GM12878 (cell line): ENCODE measurements at regions not wholly inside any gene's neighbourhood (a gene's known extent, or its start where the extent isn't known, plus 50 kb on each side); places are given as distances from the start of the nearest gene placed in this dataset.

Experiments
- CEBPZ ChIP-seq: fragments of 150-350 bp; IDR thresholded peaks from 2 replicates; pipeline ENCODE4 v1.6.1; 2016; ENCODE audit warnings: low read depth, low read length
- CHD4 ChIP-seq: fragments of 200-600 bp; sonication (generic); IDR thresholded peaks from 2 replicates; pipeline ENCODE4 v1.6.1; 2016; ENCODE audit warnings: mild to moderate bottlenecking
- E2F4 ChIP-seq: IDR thresholded peaks from 2 replicates; pipeline ENCODE4 v1.6.1; 2012; ENCODE audit warnings: low read depth, low read length, improper control_type of control experiment
- E2F8 ChIP-seq: fragments of 450-650 bp; IDR thresholded peaks from 2 replicates; pipeline ENCODE4 v1.6.1; 2018; ENCODE audit warnings: mild to moderate bottlenecking, low read depth, moderate library complexity; ENCODE audit not compliant: partially characterized antibody
- NR2F1 ChIP-seq: fragments of 450-650 bp; conservative IDR thresholded peaks from 2 replicates; pipeline ENCODE4 v1.6.1; 2017; ENCODE audit warnings: mild to moderate bottlenecking
- PAX5 ChIP-seq: IDR thresholded peaks from 2 replicates; pipeline ENCODE4 v1.6.1; 2011; ENCODE audit warnings: low read depth, low read length, borderline replicate concordance
- PBX3 ChIP-seq: IDR thresholded peaks from 2 replicates; pipeline ENCODE4 v1.6.1; 2011; ENCODE audit warnings: mild to moderate bottlenecking, low read depth, low read length, moderate library complexity; ENCODE audit not compliant: insufficient replicate concordance
- PML ChIP-seq: IDR thresholded peaks from 2 replicates; pipeline ENCODE4 v1.6.1; 2012; ENCODE audit warnings: low read length, inconsistent platforms
- RAD21 ChIP-seq: IDR thresholded peaks from 2 replicates; pipeline ENCODE4 v1.6.1; 2011; ENCODE audit warnings: mild to moderate bottlenecking, low read depth, low read length, moderate library complexity; ENCODE audit not compliant: insufficient read depth
- RELB ChIP-seq: fragments of 450-650 bp; IDR thresholded peaks from 2 replicates; pipeline ENCODE4 v1.6.1; 2017; ENCODE audit warnings: low read depth, mild to moderate bottlenecking, moderate library complexity
- ZNF384 ChIP-seq: IDR thresholded peaks from 2 replicates; pipeline ENCODE4 v1.6.1; 2012; ENCODE audit warnings: low read depth, mild to moderate bottlenecking, low read length, improper control_type of control experiment, borderline replicate concordance
- ZNF622 ChIP-seq: fragments of 450-650 bp; IDR thresholded peaks from 2 replicates; pipeline ENCODE4 v1.6.1; 2017; ENCODE audit warnings: mild to moderate bottlenecking, inconsistent platforms
- TF ChIP-seq, protein P1 (sequence below): fragments of 450-650 bp; IDR thresholded peaks from 2 replicates; pipeline ENCODE4 v1.6.1; 2016; ENCODE audit warnings: mild to moderate bottlenecking
- TF ChIP-seq, protein P2 (sequence below): fragments of 450-650 bp; IDR thresholded peaks from 2 replicates; pipeline ENCODE4 v1.6.1; 2017; ENCODE audit warnings: mild to moderate bottlenecking, low read depth, inconsistent platforms; ENCODE audit not compliant: poor library complexity, severe bottlenecking
- TF ChIP-seq, protein P3 (sequence below): IDR thresholded peaks from 2 replicates; pipeline ENCODE4 v1.6.1; 2012; ENCODE audit warnings: low read depth, low read length, improper control_type of control experiment

DNA sequence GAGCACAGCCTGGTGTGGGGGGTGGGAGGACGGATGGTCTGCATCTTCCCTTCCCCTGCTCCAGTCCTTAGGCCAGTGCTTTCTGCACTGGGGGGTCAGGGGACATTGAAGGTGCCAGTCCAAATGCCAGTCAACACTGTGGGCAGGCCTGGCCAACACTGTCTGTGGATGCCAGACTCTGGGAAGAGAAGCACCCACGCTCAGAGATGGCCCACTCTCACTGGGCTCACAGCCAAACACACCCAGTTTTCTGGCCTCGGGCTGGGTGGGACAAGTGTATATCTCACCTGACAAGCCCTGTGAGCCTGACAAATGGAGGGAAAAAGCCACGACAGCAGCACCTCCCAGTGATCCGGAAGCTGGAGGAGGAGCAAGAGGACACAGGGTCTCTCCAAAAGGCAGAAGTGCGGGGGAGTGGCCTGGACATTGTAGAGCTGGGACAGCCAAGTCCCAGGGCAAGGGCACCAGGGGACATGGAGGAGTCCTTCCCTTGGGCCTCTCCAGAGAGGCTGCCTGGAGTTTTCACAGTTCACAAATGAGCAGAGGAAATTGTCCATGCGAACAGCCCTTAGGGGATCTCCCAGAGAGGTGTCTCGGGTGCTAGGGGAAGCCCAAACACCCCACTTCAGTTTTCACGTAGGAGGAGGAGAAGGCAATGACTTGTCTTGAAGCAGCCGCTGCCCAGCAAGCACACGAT lies 79.3 kb downstream of the SDC1 start (continued):
- TF ChIP-seq E2F4 (no peak), CHD4 (no peak), ZNF384 (no peak), PML (no peak), PAX5 (peak; percentile 38; the same call in 1 of the 2 replicates), PBX3 (no peak), CEBPZ (no peak), NR2F1 (no peak), RAD21 (no peak), E2F8 (no peak), RELB (peak; percentile 95), ZNF622 (no peak)
- TF ChIP-seq, protein P1, sequence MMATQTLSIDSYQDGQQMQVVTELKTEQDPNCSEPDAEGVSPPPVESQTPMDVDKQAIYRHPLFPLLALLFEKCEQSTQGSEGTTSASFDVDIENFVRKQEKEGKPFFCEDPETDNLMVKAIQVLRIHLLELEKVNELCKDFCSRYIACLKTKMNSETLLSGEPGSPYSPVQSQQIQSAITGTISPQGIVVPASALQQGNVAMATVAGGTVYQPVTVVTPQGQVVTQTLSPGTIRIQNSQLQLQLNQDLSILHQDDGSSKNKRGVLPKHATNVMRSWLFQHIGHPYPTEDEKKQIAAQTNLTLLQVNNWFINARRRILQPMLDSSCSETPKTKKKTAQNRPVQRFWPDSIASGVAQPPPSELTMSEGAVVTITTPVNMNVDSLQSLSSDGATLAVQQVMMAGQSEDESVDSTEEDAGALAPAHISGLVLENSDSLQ: peak; percentile 66
- TF ChIP-seq, protein P2, sequence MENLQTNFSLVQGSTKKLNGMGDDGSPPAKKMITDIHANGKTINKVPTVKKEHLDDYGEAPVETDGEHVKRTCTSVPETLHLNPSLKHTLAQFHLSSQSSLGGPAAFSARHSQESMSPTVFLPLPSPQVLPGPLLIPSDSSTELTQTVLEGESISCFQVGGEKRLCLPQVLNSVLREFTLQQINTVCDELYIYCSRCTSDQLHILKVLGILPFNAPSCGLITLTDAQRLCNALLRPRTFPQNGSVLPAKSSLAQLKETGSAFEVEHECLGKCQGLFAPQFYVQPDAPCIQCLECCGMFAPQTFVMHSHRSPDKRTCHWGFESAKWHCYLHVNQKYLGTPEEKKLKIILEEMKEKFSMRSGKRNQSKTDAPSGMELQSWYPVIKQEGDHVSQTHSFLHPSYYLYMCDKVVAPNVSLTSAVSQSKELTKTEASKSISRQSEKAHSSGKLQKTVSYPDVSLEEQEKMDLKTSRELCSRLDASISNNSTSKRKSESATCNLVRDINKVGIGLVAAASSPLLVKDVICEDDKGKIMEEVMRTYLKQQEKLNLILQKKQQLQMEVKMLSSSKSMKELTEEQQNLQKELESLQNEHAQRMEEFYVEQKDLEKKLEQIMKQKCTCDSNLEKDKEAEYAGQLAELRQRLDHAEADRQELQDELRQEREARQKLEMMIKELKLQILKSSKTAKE: peak; percentile 62
- TF ChIP-seq, protein P3, sequence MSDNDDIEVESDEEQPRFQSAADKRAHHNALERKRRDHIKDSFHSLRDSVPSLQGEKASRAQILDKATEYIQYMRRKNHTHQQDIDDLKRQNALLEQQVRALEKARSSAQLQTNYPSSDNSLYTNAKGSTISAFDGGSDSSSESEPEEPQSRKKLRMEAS: peak; percentile 62
